Neural cell (in vitro differentiated cells): ENCODE measurements at regions not wholly inside any gene's neighbourhood (a gene's known extent, or its start where the extent isn't known, plus 50 kb on each side); places are given as distances from the start of the nearest gene placed in this dataset.

Experiments used
- H2AFZ ChIP-seq: fragments of 200-600, 300-800 bp; sonication (generic), shearing (Covaris generic); 2 replicates; pipeline ENCODE4 v1.6.0; 2014; ENCODE audit warnings: low read depth, mild to moderate bottlenecking, antibody characterized with exemption, low read length, moderate library complexity
- H3F3A ChIP-seq: fragments of 200-600 bp; shearing (Covaris generic); 2 replicates; pipeline ENCODE4 v1.6.1; 2016; ENCODE audit warnings: mild to moderate bottlenecking, moderate library complexity, mixed read lengths, antibody characterized with exemption, low read length; ENCODE audit not compliant: insufficient read depth, poor library complexity, severe bottlenecking
- H3K27ac ChIP-seq: fragments of 200-600, 300-800 bp; sonication (generic), shearing (Covaris generic); 2 replicates; pipeline ENCODE4 v1.5.1; 2014; ENCODE audit warnings: mild to moderate bottlenecking, low read length, moderate library complexity
- H3K27me3 ChIP-seq: fragments of 300-800, 200-600 bp; sonication (generic), shearing (Covaris generic); 2 replicates; pipeline ENCODE4 v1.6.0; 2014; ENCODE audit warnings: mild to moderate bottlenecking, low read depth, low read length, moderate library complexity; ENCODE audit not compliant: insufficient read depth
- H3K36me3 ChIP-seq: fragments of 300-800, 200-600 bp; sonication (generic), shearing (Covaris generic); 2 replicates; pipeline ENCODE4 v1.5.1; 2014; ENCODE audit warnings: mild to moderate bottlenecking, antibody characterized with exemption, low read length, moderate library complexity; ENCODE audit not compliant: insufficient read depth
- H3K4me2 ChIP-seq: fragments of 300-800, 200-600 bp; sonication (generic), shearing (Covaris generic); 2 replicates; pipeline ENCODE4 v1.6.0; 2014; ENCODE audit warnings: mild to moderate bottlenecking, low read length
- H3K4me3 ChIP-seq: fragments of 300-800, 200-600 bp; sonication (generic), shearing (Covaris generic); 2 replicates; pipeline ENCODE4 v1.5.1; 2014; ENCODE audit warnings: mild to moderate bottlenecking, low read length, moderate library complexity
- H3K79me2 ChIP-seq: fragments of 200-600 bp; shearing (Covaris generic); replicated peaks from 2 replicates; pipeline ENCODE4 v1.6.0; 2014; ENCODE audit warnings: mild to moderate bottlenecking, low read length, moderate library complexity; ENCODE audit not compliant: insufficient read depth
- H3K9ac ChIP-seq: fragments of 300-800, 200-600 bp; sonication (generic), shearing (Covaris generic); 2 replicates; pipeline ENCODE4 v1.6.1; 2016; ENCODE audit warnings: mild to moderate bottlenecking, low read length, mixed read lengths
- H3K9me2 ChIP-seq: fragments of 200-600 bp; shearing (Covaris generic); 2 replicates; pipeline ENCODE4 v1.6.1; 2016; ENCODE audit warnings: mild to moderate bottlenecking, low read length, mixed read lengths; ENCODE audit not compliant: insufficient read depth
- H3K9me3 ChIP-seq: fragments of 200-600, 300-800 bp; sonication (generic), shearing (Covaris generic); 2 replicates; pipeline ENCODE4 v1.6.1; 2016; ENCODE audit warnings: mild to moderate bottlenecking, mixed run types, low read length, moderate library complexity, mixed read lengths
- H4K20me1 ChIP-seq: fragments of 200-600 bp; shearing (Covaris generic); 2 replicates; pipeline ENCODE4 v1.6.1; 2016; ENCODE audit warnings: mild to moderate bottlenecking, mixed run types; ENCODE audit not compliant: insufficient read depth
- EP300 ChIP-seq: fragments of 450-650 bp; conservative IDR thresholded peaks from 2 replicates; pipeline ENCODE4 v1.6.1; 2014; ENCODE audit warnings: antibody characterized with exemption, mild to moderate bottlenecking, moderate library complexity; ENCODE audit not compliant: poor library complexity, severe bottlenecking
- EZH2 ChIP-seq: fragments of 200-600, 300-800 bp; shearing (Covaris generic), sonication (generic); IDR thresholded peaks from 2 replicates; pipeline ENCODE4 v1.6.1; 2014; ENCODE audit warnings: antibody characterized with exemption, low read length, borderline replicate concordance, mild to moderate bottlenecking; ENCODE audit not compliant: insufficient read depth, poor library complexity, severe bottlenecking
- MXI1 ChIP-seq: fragments of 450-650 bp; conservative IDR thresholded peaks from 2 replicates; pipeline ENCODE4 v1.6.1; 2014; ENCODE audit warnings: antibody characterized with exemption, mild to moderate bottlenecking; ENCODE audit not compliant: poor library complexity, severe bottlenecking
- POLR2AphosphoS5 ChIP-seq: IDR thresholded peaks from 2 replicates; pipeline ENCODE4 v1.6.1; 2012
- RAD21 ChIP-seq: fragments of 450-650 bp; conservative IDR thresholded peaks from 2 replicates; pipeline ENCODE4 v1.6.1; 2014; ENCODE audit warnings: antibody characterized with exemption, mild to moderate bottlenecking, moderate library complexity
- SMC3 ChIP-seq: fragments of 450-650 bp; conservative IDR thresholded peaks from 2 replicates; pipeline ENCODE4 v1.6.1; 2014; ENCODE audit warnings: antibody characterized with exemption, mild to moderate bottlenecking, moderate library complexity; ENCODE audit not compliant: poor library complexity
- TAF1 ChIP-seq: IDR thresholded peaks from 2 replicates; pipeline ENCODE4 v1.6.1; 2012; ENCODE audit warnings: low read depth
- TF ChIP-seq, protein P1 (sequence below): fragments of 450-650 bp; IDR thresholded peaks from 2 replicates; pipeline ENCODE4 v1.5.1; 2014; ENCODE audit warnings: antibody characterized with exemption, mild to moderate bottlenecking, moderate library complexity; ENCODE audit not compliant: poor library complexity, severe bottlenecking
- TF ChIP-seq, protein P2 (sequence below): IDR thresholded peaks from 2 replicates; pipeline ENCODE4 v1.6.1; 2012; ENCODE audit warnings: borderline replicate concordance

DNA sequence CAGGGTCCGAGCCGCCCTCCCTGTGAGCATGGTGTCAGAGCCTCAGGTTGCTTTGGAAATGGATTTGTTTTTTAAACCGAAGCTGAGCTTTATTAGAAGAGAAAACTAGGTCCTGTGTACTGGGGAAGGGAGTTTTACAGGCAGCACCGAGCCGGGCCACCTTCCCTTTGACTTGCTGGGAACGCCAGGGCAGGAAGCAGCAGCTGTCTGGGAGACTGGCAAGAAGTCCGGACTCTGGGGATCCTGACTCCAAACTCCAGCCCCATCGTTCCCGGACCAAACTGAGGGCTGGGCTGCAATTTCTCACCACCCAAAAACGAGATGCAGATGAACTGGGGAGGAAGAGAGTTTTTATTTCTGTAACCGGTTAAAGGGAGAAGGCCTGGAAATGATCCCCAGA lies 214.9 kb upstream of the KCNG1 start:
- H3F3A ChIP-seq: no peaks in the 10 kb centered on the region
- H3K9me3 ChIP-seq: peaks cover 3% of the 10 kb centered on the region
- H3K4me2 ChIP-seq: no peak overlapping the region
- H3K27ac ChIP-seq: no peak overlapping the region
- TF ChIP-seq TAF1: no peak
- TF ChIP-seq EP300: no peak
- TF ChIP-seq, protein P1, sequence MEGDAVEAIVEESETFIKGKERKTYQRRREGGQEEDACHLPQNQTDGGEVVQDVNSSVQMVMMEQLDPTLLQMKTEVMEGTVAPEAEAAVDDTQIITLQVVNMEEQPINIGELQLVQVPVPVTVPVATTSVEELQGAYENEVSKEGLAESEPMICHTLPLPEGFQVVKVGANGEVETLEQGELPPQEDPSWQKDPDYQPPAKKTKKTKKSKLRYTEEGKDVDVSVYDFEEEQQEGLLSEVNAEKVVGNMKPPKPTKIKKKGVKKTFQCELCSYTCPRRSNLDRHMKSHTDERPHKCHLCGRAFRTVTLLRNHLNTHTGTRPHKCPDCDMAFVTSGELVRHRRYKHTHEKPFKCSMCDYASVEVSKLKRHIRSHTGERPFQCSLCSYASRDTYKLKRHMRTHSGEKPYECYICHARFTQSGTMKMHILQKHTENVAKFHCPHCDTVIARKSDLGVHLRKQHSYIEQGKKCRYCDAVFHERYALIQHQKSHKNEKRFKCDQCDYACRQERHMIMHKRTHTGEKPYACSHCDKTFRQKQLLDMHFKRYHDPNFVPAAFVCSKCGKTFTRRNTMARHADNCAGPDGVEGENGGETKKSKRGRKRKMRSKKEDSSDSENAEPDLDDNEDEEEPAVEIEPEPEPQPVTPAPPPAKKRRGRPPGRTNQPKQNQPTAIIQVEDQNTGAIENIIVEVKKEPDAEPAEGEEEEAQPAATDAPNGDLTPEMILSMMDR: no peak
- TF ChIP-seq POLR2AphosphoS5: no peak
- no peak for TF ChIP-seq SMC3
- TF ChIP-seq EZH2: no peak
- TF ChIP-seq RAD21: no peak
- TF ChIP-seq, protein P2, sequence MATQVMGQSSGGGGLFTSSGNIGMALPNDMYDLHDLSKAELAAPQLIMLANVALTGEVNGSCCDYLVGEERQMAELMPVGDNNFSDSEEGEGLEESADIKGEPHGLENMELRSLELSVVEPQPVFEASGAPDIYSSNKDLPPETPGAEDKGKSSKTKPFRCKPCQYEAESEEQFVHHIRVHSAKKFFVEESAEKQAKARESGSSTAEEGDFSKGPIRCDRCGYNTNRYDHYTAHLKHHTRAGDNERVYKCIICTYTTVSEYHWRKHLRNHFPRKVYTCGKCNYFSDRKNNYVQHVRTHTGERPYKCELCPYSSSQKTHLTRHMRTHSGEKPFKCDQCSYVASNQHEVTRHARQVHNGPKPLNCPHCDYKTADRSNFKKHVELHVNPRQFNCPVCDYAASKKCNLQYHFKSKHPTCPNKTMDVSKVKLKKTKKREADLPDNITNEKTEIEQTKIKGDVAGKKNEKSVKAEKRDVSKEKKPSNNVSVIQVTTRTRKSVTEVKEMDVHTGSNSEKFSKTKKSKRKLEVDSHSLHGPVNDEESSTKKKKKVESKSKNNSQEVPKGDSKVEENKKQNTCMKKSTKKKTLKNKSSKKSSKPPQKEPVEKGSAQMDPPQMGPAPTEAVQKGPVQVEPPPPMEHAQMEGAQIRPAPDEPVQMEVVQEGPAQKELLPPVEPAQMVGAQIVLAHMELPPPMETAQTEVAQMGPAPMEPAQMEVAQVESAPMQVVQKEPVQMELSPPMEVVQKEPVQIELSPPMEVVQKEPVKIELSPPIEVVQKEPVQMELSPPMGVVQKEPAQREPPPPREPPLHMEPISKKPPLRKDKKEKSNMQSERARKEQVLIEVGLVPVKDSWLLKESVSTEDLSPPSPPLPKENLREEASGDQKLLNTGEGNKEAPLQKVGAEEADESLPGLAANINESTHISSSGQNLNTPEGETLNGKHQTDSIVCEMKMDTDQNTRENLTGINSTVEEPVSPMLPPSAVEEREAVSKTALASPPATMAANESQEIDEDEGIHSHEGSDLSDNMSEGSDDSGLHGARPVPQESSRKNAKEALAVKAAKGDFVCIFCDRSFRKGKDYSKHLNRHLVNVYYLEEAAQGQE: no peak
- no peak for TF ChIP-seq MXI1
- H3K9ac ChIP-seq: no peak overlapping the region
- H3K9me2 ChIP-seq: no peaks in the 10 kb centered on the region
- H3K4me3 ChIP-seq: no peak overlapping the region
- H3K27me3 ChIP-seq: no peaks in the 10 kb centered on the region
- H2AFZ ChIP-seq: no peak overlapping the region
- H3K36me3 ChIP-seq: no peaks in the 10 kb centered on the region
- H4K20me1 ChIP-seq: no peaks in the 10 kb centered on the region
- H3K79me2 ChIP-seq: no peaks in the 10 kb centered on the region

- Histone ChIP-seq H2AFZ (no peak overlapping the region), H3K9ac (no peak overlapping the region), H3K27ac (no peak overlapping the region), H3K79me2 (no peaks in the 10 kb centered on the region), H3K4me2 (no peak overlapping the region), H3K9me3 (no peaks in the 10 kb centered on the region), H3K27me3 (no peaks in the 10 kb centered on the region), H3K9me2 (no peaks in the 10 kb centered on the region), H3K4me3 (no peak overlapping the region), H3F3A (no peaks in the 10 kb centered on the region), H4K20me1 (no peaks in the 10 kb centered on the region), H3K36me3 (no peaks in the 10 kb centered on the region)
- TF ChIP-seq EZH2: no peak
Observed at GRCh38 chr20:51237278-51237677, 214.4 kb upstream of the KCNG1 start.

- no peaks in the 10 kb centered on the region for H3K79me2 ChIP-seq
- no peaks in the 10 kb centered on the region for H4K20me1 ChIP-seq
- H3K36me3 ChIP-seq: no peaks in the 10 kb centered on the region
- TF ChIP-seq, protein P2: no peak
- TF ChIP-seq MXI1: no peak
- TF ChIP-seq EP300: no peak
- no peak for TF ChIP-seq TAF1
- TF ChIP-seq SMC3: no peak
- TF ChIP-seq EZH2: no peak
- TF ChIP-seq, protein P1: no peak
- no peak for TF ChIP-seq POLR2AphosphoS5
- no peak for TF ChIP-seq RAD21
- no peaks in the 10 kb centered on the region for H3K9me2 ChIP-seq
- no peak overlapping the region for H2AFZ ChIP-seq
- H3K9ac ChIP-seq: no peak overlapping the region
- H3K27me3 ChIP-seq: no peaks in the 10 kb centered on the region
- H3K4me3 ChIP-seq: no peak overlapping the region
- H3K27ac ChIP-seq: no peak overlapping the region
- H3F3A ChIP-seq: no peaks in the 10 kb centered on the region
- H3K4me2 ChIP-seq: no peak overlapping the region
- H3K9me3 ChIP-seq: no peaks in the 10 kb centered on the region
Observed at GRCh38 chr20:51236421-51236820, 213.5 kb upstream of the KCNG1 start.
